H1 (cell line): ENCODE measurements at regions not wholly inside any gene's neighbourhood (a gene's known extent, or its start where the extent isn't known, plus 50 kb on each side); places are given as distances from the start of the nearest gene placed in this dataset.

Experiments
- CTCF ChIA-PET: fragments of 300-600 bp; sonication (Branson Sonifier 250); formaldehyde crosslinking; loops from one replicate; lab custom pipeline; 2021; ENCODE audit not compliant: partially characterized antibody; lab: Charles Lee
- POLR2A ChIA-PET: fragments of 300-600 bp; sonication (Branson Sonifier 250); formaldehyde crosslinking; loops from one replicate; lab custom pipeline; 2021; ENCODE audit warnings: inconsistent platforms; ENCODE audit not compliant: partially characterized antibody; lab: Charles Lee
- DNase-seq, 2 experiments: peaks; one replicate each; pipeline versions ENCODE4 v3.0.0 to v3.0.0-alpha.2; 2010 to 2022; ENCODE audit warnings: low spot score in 2 of 2, low read depth in 1 of 2, mixed read lengths in 1 of 2
- FAIRE-seq: peaks from 2 replicates; lab custom pipeline; 2011; peaks lifted over from hg19 to GRCh38; lab: Jason Lieb, UNC
- H2AFZ ChIP-seq: 2 replicates; pipeline ENCODE4 v1.8.1; 2012; ENCODE audit warnings: low read length, inconsistent platforms
- H2AK5ac ChIP-seq: 2 replicates; pipeline ENCODE4 v1.6.1; 2013; ENCODE audit warnings: low read depth, low read length
- H2BK120ac ChIP-seq: replicated peaks from 2 replicates; pipeline ENCODE3; 2013; ENCODE audit warnings: low read depth, low read length, inconsistent platforms
- H2BK12ac ChIP-seq: 2 replicates; pipeline ENCODE4 v1.6.1; 2013; ENCODE audit warnings: low read depth, low read length
- H2BK15ac ChIP-seq: 2 replicates; pipeline ENCODE4 v1.6.1; 2013; ENCODE audit warnings: low read length
- H2BK20ac ChIP-seq: 2 replicates; pipeline ENCODE4 v1.6.1; 2013; ENCODE audit warnings: low read length
- H2BK5ac ChIP-seq: 2 replicates; pipeline ENCODE4 v1.6.1; 2013; ENCODE audit warnings: low read depth, low read length
- H3K14ac ChIP-seq: 2 replicates; pipeline ENCODE4 v1.6.1; 2013; ENCODE audit warnings: inconsistent platforms; ENCODE audit not compliant: insufficient read length
- H3K18ac ChIP-seq: 2 replicates; pipeline ENCODE4 v1.6.1; 2013; ENCODE audit warnings: low read length; ENCODE audit errors: extremely low read depth
- H3K23ac ChIP-seq: 2 replicates; pipeline ENCODE4 v1.6.1; 2013; ENCODE audit warnings: inconsistent platforms; ENCODE audit not compliant: insufficient read length
- H3K23me2 ChIP-seq: 2 replicates; pipeline ENCODE4 v1.6.1; 2013; ENCODE audit warnings: low read depth, low read length
- H3K27ac ChIP-seq: 2 replicates; pipeline ENCODE4 v1.6.1; 2011; ENCODE audit warnings: low read depth, low read length, inconsistent platforms
- H3K27me3 ChIP-seq, 4 experiments: replicated peaks in 1 of 4; 1 replicate in 1 of 4; 2 replicates in 3 of 4; pipeline versions ENCODE4 v1.6.1 to v1.8.1; 2011 to 2013; ENCODE audit warnings: low read length in 3 of 4, mild to moderate bottlenecking in 3 of 4, inconsistent platforms in 2 of 4, mixed read lengths in 2 of 4, moderate library complexity in 1 of 4; ENCODE audit not compliant: control insufficient read depth in 3 of 4, insufficient read depth in 3 of 4; ENCODE audit errors: extremely low read depth in 1 of 4
- H3K36me3 ChIP-seq, 4 experiments: 2 replicates each; pipeline versions ENCODE4 v1.6.1 to v1.8.1; 2011 to 2013; ENCODE audit warnings: mild to moderate bottlenecking in 4 of 4, low read length in 3 of 4, moderate library complexity in 2 of 4, control low read depth in 1 of 4, inconsistent platforms in 1 of 4; ENCODE audit not compliant: insufficient read depth in 4 of 4, control insufficient read depth in 2 of 4
- H3K4ac ChIP-seq: replicated peaks from 2 replicates; pipeline ENCODE3; 2013; ENCODE audit warnings: low read length, low read depth, mixed read lengths, inconsistent platforms; ENCODE audit not compliant: insufficient read length
- H3K4me1 ChIP-seq, 4 experiments: replicated peaks in 1 of 4; 1 replicate in 1 of 4; 2 replicates in 3 of 4; pipeline versions ENCODE4 v1.6.1 to v1.8.1; 2011 to 2013; ENCODE audit warnings: low read length in 3 of 4, inconsistent platforms in 2 of 4, mixed read lengths in 1 of 4; ENCODE audit not compliant: insufficient read depth in 4 of 4, control insufficient read depth in 3 of 4
- H3K4me2 ChIP-seq, 2 experiments: 2 replicates each; pipeline versions ENCODE4 v1.6.1 to v1.8.1; 2011 to 2013; ENCODE audit warnings: low read depth in 2 of 2, low read length in 2 of 2, control low read depth in 1 of 2, inconsistent platforms in 1 of 2, mild to moderate bottlenecking in 1 of 2; ENCODE audit not compliant: insufficient read depth in 1 of 2
- H3K4me3 ChIP-seq, 4 experiments: fragments of 200-600, 300-600 bp in 1 of 4; sonication (generic), shearing (Covaris generic), sonication (Bioruptor Twin) in 1 of 4; 2 replicates each; pipeline versions ENCODE4 v1.5.1 to v1.8.1; 2011 to 2016; ENCODE audit warnings: low read length in 4 of 4, low read depth in 3 of 4, control low read depth in 2 of 4, inconsistent platforms in 2 of 4, mild to moderate bottlenecking in 2 of 4, mixed read lengths in 1 of 4, moderate library complexity in 1 of 4; ENCODE audit not compliant: insufficient read depth in 2 of 4; ENCODE audit errors: extremely low read depth in 1 of 4
- H3K56ac ChIP-seq: replicated peaks from 2 replicates; pipeline ENCODE3; 2013; ENCODE audit warnings: low read depth, mild to moderate bottlenecking, mixed read lengths, low read length, inconsistent platforms; ENCODE audit not compliant: insufficient read length
- H3K79me1 ChIP-seq: 2 replicates; pipeline ENCODE4 v1.6.1; 2013; ENCODE audit warnings: low read depth, low read length, control low read depth
- H3K79me2 ChIP-seq, 2 experiments: 2 replicates each; pipeline versions ENCODE4 v1.6.1 to v1.8.1; 2012 to 2013; ENCODE audit warnings: low read length in 2 of 2, mild to moderate bottlenecking in 2 of 2, inconsistent platforms in 1 of 2; ENCODE audit not compliant: insufficient read depth in 2 of 2, control insufficient read depth in 1 of 2
- H3K9ac ChIP-seq, 4 experiments: replicated peaks in 1 of 4; 1 replicate in 1 of 4; 2 replicates in 3 of 4; pipeline versions ENCODE4 v1.6.1 to v1.8.1; 2011 to 2013; ENCODE audit warnings: low read depth in 3 of 4, low read length in 3 of 4, control low read depth in 2 of 4, mild to moderate bottlenecking in 2 of 4, moderate library complexity in 2 of 4, inconsistent platforms in 1 of 4; ENCODE audit errors: extremely low read depth in 1 of 4
- H3K9me3 ChIP-seq, 2 experiments: 2 replicates each; pipeline versions ENCODE4 v1.6.1 to v1.8.1; 2012 to 2013; ENCODE audit warnings: mild to moderate bottlenecking in 2 of 2, moderate library complexity in 2 of 2, control low read depth in 1 of 2, inconsistent platforms in 1 of 2, low read depth in 1 of 2, low read length in 1 of 2, mixed read lengths in 1 of 2; ENCODE audit not compliant: insufficient read depth in 2 of 2
- H4K20me1 ChIP-seq, 2 experiments: replicated peaks in 1 of 2; 2 replicates each; pipeline versions ENCODE3 to v1.8.1; 2011 to 2013; ENCODE audit warnings: inconsistent platforms in 2 of 2, low read length in 2 of 2, mild to moderate bottlenecking in 1 of 2; ENCODE audit not compliant: insufficient read depth in 2 of 2, control insufficient read depth in 1 of 2
- H4K5ac ChIP-seq: 2 replicates; pipeline ENCODE4 v1.6.1; 2013; ENCODE audit warnings: low read length, low read depth, mixed read lengths, inconsistent platforms; ENCODE audit not compliant: insufficient read length
- H4K8ac ChIP-seq: 2 replicates; pipeline ENCODE4 v1.8.0; 2013; ENCODE audit warnings: mild to moderate bottlenecking, moderate library complexity, low read length, inconsistent platforms; ENCODE audit not compliant: insufficient read depth; ENCODE audit errors: extremely low read depth
- H4K91ac ChIP-seq: replicated peaks from 2 replicates; pipeline ENCODE3; 2013; ENCODE audit warnings: low read length, mixed read lengths, inconsistent platforms; ENCODE audit not compliant: insufficient read length
- ASH2L ChIP-seq: fragments of 200-600, 300-600 bp; sonication (generic); IDR thresholded peaks from one replicate; pipeline ENCODE4 v1.7.1; 2017; ENCODE audit warnings: low read length
- BACH1 ChIP-seq: IDR thresholded peaks from 2 replicates; pipeline ENCODE4 v1.6.1; 2012; ENCODE audit warnings: low read length, improper control_type of control experiment
- CBX5 ChIP-seq: fragments of 300-800, 300-1000 bp; sonication (generic); IDR thresholded peaks from 2 replicates; pipeline ENCODE4 v1.7.1; 2016; ENCODE audit warnings: antibody characterized with exemption, low read length, low read depth
- CHD1 ChIP-seq: IDR thresholded peaks from 2 replicates; pipeline ENCODE4 v1.6.1; 2012; ENCODE audit warnings: low read depth, low read length, improper control_type of control experiment
- E2F6 ChIP-seq: IDR thresholded peaks from 2 replicates; pipeline ENCODE4 v1.6.1; 2012; ENCODE audit warnings: inconsistent platforms
- FOSL1 ChIP-seq: IDR thresholded peaks from 2 replicates; pipeline ENCODE4 v1.6.1; 2011; ENCODE audit warnings: mild to moderate bottlenecking, low read depth, low read length, moderate library complexity; ENCODE audit not compliant: insufficient read depth
- MAFK ChIP-seq: IDR thresholded peaks from 2 replicates; pipeline ENCODE4 v1.6.1; 2012; ENCODE audit warnings: low read depth, mild to moderate bottlenecking, improper control_type of control experiment, low read length
- POLR2A ChIP-seq, 2 experiments: IDR thresholded peaks; 1 replicate in 1 of 2; 2 replicates in 1 of 2; pipeline ENCODE4 v1.6.1; 2011; ENCODE audit warnings: low read depth in 2 of 2, low read length in 2 of 2, mild to moderate bottlenecking in 2 of 2; ENCODE audit errors: control extremely low read depth in 1 of 2
- RAD21 ChIP-seq, 2 experiments: IDR thresholded peaks in 1 of 2; conservative IDR thresholded peaks in 1 of 2; 2 replicates each; pipeline ENCODE4 v1.6.1; 2011; ENCODE audit warnings: low read depth in 2 of 2, low read length in 2 of 2, improper control_type of control experiment in 1 of 2, inconsistent platforms in 1 of 2, mild to moderate bottlenecking in 1 of 2, moderate library complexity in 1 of 2
- SIRT6 ChIP-seq: IDR thresholded peaks from one replicate; pipeline ENCODE4 v1.7.1; 2012; ENCODE audit warnings: low read length, inconsistent platforms
- SP2 ChIP-seq: IDR thresholded peaks from 2 replicates; pipeline ENCODE4 v1.6.1; 2012; ENCODE audit warnings: mild to moderate bottlenecking, low read length, inconsistent platforms
- SRF ChIP-seq: IDR thresholded peaks from 2 replicates; pipeline ENCODE4 v1.6.1; 2011; ENCODE audit warnings: mild to moderate bottlenecking, low read depth, low read length, moderate library complexity
- TAF7 ChIP-seq: optimal IDR thresholded peaks from 2 replicates; pipeline ENCODE3; 2011; ENCODE audit warnings: low read depth, mild to moderate bottlenecking, inconsistent platforms, low read length, moderate library complexity, borderline replicate concordance
- USF2 ChIP-seq: IDR thresholded peaks from 2 replicates; pipeline ENCODE4 v1.6.1; 2011; ENCODE audit warnings: low read length, improper control_type of control experiment
- WGBS, 2 experiments: shearing (Covaris generic) in 1 of 2; methylation state at CpG; one replicate each; pipeline versions ENCODE4 v1.1.6 to v1.1.7; 2013 to 2015; ENCODE audit warnings: low lambda C conversion rate in 2 of 2, mixed read lengths in 2 of 2, inconsistent platforms in 1 of 2, low coverage in 1 of 2, missing lambda C conversion rate in 1 of 2; ENCODE audit not compliant: insufficient replicate concordance in 2 of 2, insufficient coverage in 1 of 2, insufficient read length in 1 of 2; ENCODE audit errors: extremely low coverage in 1 of 2, missing lambda C conversion rate in 1 of 2; 5-methylcytosine and 5-hydroxymethylcytosine counted together

- H2AK5ac ChIP-seq, result no peak overlapping the region
- no peaks in the 10 kb centered on the region for H3K79me1 ChIP-seq
- CTCF ChIA-PET, result interaction anchor here (1.1 to 1.4 kb wide), 2 partner anchors 27 to 56 kb away, joined by 3 read pairs; no protein-coding TSS in a partner anchor
- H3K4me2 ChIP-seq, result no peak overlapping the region
- H2BK12ac ChIP-seq, result no peak overlapping the region
- H3K18ac ChIP-seq, result no peak overlapping the region
- H4K5ac ChIP-seq, result no peak overlapping the region
- H3K9me3 ChIP-seq, result peaks cover 0 to 3% of the 10 kb centered on the region in 2 experiments; a peak in 1 of 4 replicates
- H3K14ac ChIP-seq, result no peak overlapping the region
- DNase-seq, result no peak
- no peaks in the 10 kb centered on the region for H3K4me1 ChIP-seq
- no peak overlapping the region for H3K56ac ChIP-seq
- H2BK120ac ChIP-seq, result no peak overlapping the region
- no peak for FAIRE-seq
- no peak overlapping the region for H3K4me3 ChIP-seq
- 94% methylated on average over 2 of the region's 2 CpGs; no CpG with 5 or more reads in 1 of the 2 experiments for WGBS, 2 experiments
- no peaks in the 10 kb centered on the region for H3K23me2 ChIP-seq
- H3K79me2 ChIP-seq, result no peaks in the 10 kb centered on the region
- no peak overlapping the region for H2AFZ ChIP-seq
- no peaks in the 10 kb centered on the region for H3K36me3 ChIP-seq
- H3K27ac ChIP-seq, result no peak overlapping the region
- no peak overlapping the region for H2BK15ac ChIP-seq
- no peaks in the 10 kb centered on the region for H3K27me3 ChIP-seq
- POLR2A ChIA-PET, result no interaction called here
- H2BK20ac ChIP-seq, result no peak overlapping the region
- no peak overlapping the region for H3K23ac ChIP-seq
- H4K91ac ChIP-seq, result no peak overlapping the region
- no peak overlapping the region for H3K4ac ChIP-seq
- H3K9ac ChIP-seq, result no peak overlapping the region
- H4K20me1 ChIP-seq, result no peaks in the 10 kb centered on the region
- H2BK5ac ChIP-seq, result no peak overlapping the region
- H4K8ac ChIP-seq, result no peak overlapping the region
- TF ChIP-seq POLR2A (IDR thresholded peaks at IDR 0.05; ENCODE audit: control extremely low read depth in 1 of 2, low read depth in 2 of 2, low read length in 2 of 2) (no peak), CBX5 (no peak), SRF (no peak), SP2 (no peak), E2F6 (no peak), ASH2L (no peak), MAFK (no peak), RAD21 (IDR thresholded peaks at IDR 0.05 in 1 of 2, conservative IDR thresholded peaks at IDR 0.05 in 1 of 2; ENCODE audit: low read depth in 2 of 2, low read length in 2 of 2) (no peak), BACH1 (no peak), FOSL1 (no peak), TAF7 (no peak), SIRT6 (no peak), CHD1 (no peak), USF2 (no peak)
Measured at GRCh38 chr11:97015327-97015726, 625.5 kb downstream of the JRKL start.
